Neural progenitor cell (in vitro differentiated cells): ENCODE measurements at regions not wholly inside any gene's neighbourhood (a gene's known extent, or its start where the extent isn't known, plus 50 kb on each side); places are given as distances from the start of the nearest gene placed in this dataset.

ENCODE experiments used
- DNase-seq: peaks from one replicate; pipeline ENCODE4 v3.0.0-alpha.2; 2016; ENCODE audit warnings: low spot score
- H2AFZ ChIP-seq: fragments of 200-600 bp; sonication (generic); replicated peaks from 2 replicates; pipeline ENCODE4 v1.6.1; 2016; ENCODE audit warnings: antibody characterized with exemption
- H3F3A ChIP-seq: fragments of 200-600 bp; sonication (generic); 2 replicates; pipeline ENCODE4 v1.6.1; 2016; ENCODE audit warnings: antibody characterized with exemption, low read depth
- H3K27ac ChIP-seq: fragments of 200-600 bp; sonication (generic); 2 replicates; pipeline ENCODE4 v1.5.1; 2016; ENCODE audit warnings: mild to moderate bottlenecking
- H3K27me3 ChIP-seq: fragments of 200-600 bp; sonication (generic); 2 replicates; pipeline ENCODE4 v1.6.1; 2016; ENCODE audit warnings: mild to moderate bottlenecking, moderate library complexity
- H3K36me3 ChIP-seq: fragments of 200-600 bp; sonication (generic); 2 replicates; pipeline ENCODE4 v1.5.1; 2016
- H3K4me1 ChIP-seq: fragments of 200-600 bp; sonication (generic); 2 replicates; pipeline ENCODE4 v1.6.1; 2016; ENCODE audit warnings: mixed run types
- H3K4me2 ChIP-seq: fragments of 200-600 bp; sonication (generic); 2 replicates; pipeline ENCODE4 v1.6.1; 2016
- H3K4me3 ChIP-seq: fragments of 200-600 bp; sonication (generic); 2 replicates; pipeline ENCODE4 v1.5.1; 2016
- H3K79me2 ChIP-seq: fragments of 200-600 bp; sonication (generic); 2 replicates; pipeline ENCODE4 v1.6.1; 2016; ENCODE audit warnings: low read depth
- H3K9ac ChIP-seq: fragments of 200-600 bp; sonication (generic); 2 replicates; pipeline ENCODE4 v1.6.1; 2016
- H3K9me3 ChIP-seq: fragments of 200-600 bp; sonication (generic); 2 replicates; pipeline ENCODE4 v1.5.1; 2016; ENCODE audit warnings: low read depth
- H4K20me1 ChIP-seq: fragments of 200-600 bp; sonication (generic); 2 replicates; pipeline ENCODE4 v1.6.1; 2016; ENCODE audit warnings: low read depth
- H3K27ac Mint-ChIP-seq: 3 replicates; pipeline ENCODE4 v1.8.0; 2021; ENCODE audit warnings: mixed read lengths
- H3K27me3 Mint-ChIP-seq: 2 replicates; pipeline ENCODE4 v1.8.0; 2022; ENCODE audit warnings: low read depth, mild to moderate bottlenecking, inconsistent platforms, moderate library complexity, mixed read lengths; ENCODE audit not compliant: insufficient read depth
- H3K36me3 Mint-ChIP-seq: 3 replicates; pipeline ENCODE4 v1.8.0; 2021; ENCODE audit warnings: mixed read lengths
- H3K4me1 Mint-ChIP-seq: 3 replicates; pipeline ENCODE4 v1.8.0; 2021; ENCODE audit warnings: mixed read lengths
- H3K4me3 Mint-ChIP-seq: 3 replicates; pipeline ENCODE4 v1.8.0; 2021; ENCODE audit warnings: mild to moderate bottlenecking, moderate library complexity, mixed read lengths
- H3K9me3 Mint-ChIP-seq: 3 replicates; pipeline ENCODE4 v1.8.0; 2020; ENCODE audit warnings: mixed read lengths
- EZH2 ChIP-seq: fragments of 200-600 bp; sonication (generic); IDR thresholded peaks from 2 replicates; pipeline ENCODE4 v1.6.1; 2017; ENCODE audit warnings: antibody characterized with exemption, mild to moderate bottlenecking, moderate library complexity
- EZH2phosphoT487 ChIP-seq: fragments of 200-600 bp; sonication (generic); IDR thresholded peaks from 2 replicates; pipeline ENCODE4 v1.6.1; 2017; ENCODE audit warnings: antibody characterized with exemption
- TF ChIP-seq, protein P1 (sequence below): fragments of 200-600 bp; sonication (generic); IDR thresholded peaks from 2 replicates; pipeline ENCODE4 v1.5.1; 2017; ENCODE audit warnings: antibody characterized with exemption, mild to moderate bottlenecking

DNA sequence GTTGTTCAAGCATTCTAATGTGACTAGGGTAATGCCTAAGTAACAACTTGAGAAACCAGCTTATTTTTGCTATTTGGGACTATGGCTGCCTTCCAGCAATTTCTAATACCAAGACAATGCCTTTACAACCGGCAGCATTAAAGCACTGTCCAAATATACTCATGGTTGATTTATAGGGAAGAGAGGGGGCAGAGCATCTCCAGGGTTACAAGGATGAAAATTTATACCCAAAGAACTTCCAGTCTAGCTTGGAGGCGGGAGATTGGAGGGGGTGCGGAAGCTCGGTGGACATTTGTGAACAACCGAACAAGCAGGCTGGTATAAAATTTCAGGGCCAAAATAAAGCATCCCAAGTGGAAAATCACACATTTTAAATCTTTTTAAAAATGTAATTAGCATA is 79.4 kb upstream of the FOXN2 start:
- no peaks in the 10 kb centered on the region for H3K79me2 ChIP-seq
- peaks cover 4% of the 10 kb centered on the region for H3K4me1 Mint-ChIP-seq
- H3K36me3 ChIP-seq: no peaks in the 10 kb centered on the region
- no peak overlapping the region for H3K4me3 ChIP-seq
- H2AFZ ChIP-seq: peak overlapping the region; percentile 13
- no peak overlapping the region for H3K27ac ChIP-seq
- H3K9ac ChIP-seq: no peak overlapping the region
- no peaks in the 10 kb centered on the region for H3K9me3 Mint-ChIP-seq
- no peaks in the 10 kb centered on the region for H4K20me1 ChIP-seq
- peaks cover 3% of the 10 kb centered on the region for H3K27me3 Mint-ChIP-seq
- no peaks in the 10 kb centered on the region for H3F3A ChIP-seq
- DNase-seq: no peak
- no peaks in the 10 kb centered on the region for H3K9me3 ChIP-seq
- H3K4me3 Mint-ChIP-seq: no peak overlapping the region
- H3K4me1 ChIP-seq: no peaks in the 10 kb centered on the region
- H3K27me3 ChIP-seq: no peaks in the 10 kb centered on the region
- no peak for TF ChIP-seq EZH2
- TF ChIP-seq, protein P1, sequence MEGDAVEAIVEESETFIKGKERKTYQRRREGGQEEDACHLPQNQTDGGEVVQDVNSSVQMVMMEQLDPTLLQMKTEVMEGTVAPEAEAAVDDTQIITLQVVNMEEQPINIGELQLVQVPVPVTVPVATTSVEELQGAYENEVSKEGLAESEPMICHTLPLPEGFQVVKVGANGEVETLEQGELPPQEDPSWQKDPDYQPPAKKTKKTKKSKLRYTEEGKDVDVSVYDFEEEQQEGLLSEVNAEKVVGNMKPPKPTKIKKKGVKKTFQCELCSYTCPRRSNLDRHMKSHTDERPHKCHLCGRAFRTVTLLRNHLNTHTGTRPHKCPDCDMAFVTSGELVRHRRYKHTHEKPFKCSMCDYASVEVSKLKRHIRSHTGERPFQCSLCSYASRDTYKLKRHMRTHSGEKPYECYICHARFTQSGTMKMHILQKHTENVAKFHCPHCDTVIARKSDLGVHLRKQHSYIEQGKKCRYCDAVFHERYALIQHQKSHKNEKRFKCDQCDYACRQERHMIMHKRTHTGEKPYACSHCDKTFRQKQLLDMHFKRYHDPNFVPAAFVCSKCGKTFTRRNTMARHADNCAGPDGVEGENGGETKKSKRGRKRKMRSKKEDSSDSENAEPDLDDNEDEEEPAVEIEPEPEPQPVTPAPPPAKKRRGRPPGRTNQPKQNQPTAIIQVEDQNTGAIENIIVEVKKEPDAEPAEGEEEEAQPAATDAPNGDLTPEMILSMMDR: no peak
- TF ChIP-seq EZH2phosphoT487: no peak
- no peak overlapping the region for H3K27ac Mint-ChIP-seq
- H3K36me3 Mint-ChIP-seq: no peaks in the 10 kb centered on the region
- no peak overlapping the region for H3K4me2 ChIP-seq

DNA sequence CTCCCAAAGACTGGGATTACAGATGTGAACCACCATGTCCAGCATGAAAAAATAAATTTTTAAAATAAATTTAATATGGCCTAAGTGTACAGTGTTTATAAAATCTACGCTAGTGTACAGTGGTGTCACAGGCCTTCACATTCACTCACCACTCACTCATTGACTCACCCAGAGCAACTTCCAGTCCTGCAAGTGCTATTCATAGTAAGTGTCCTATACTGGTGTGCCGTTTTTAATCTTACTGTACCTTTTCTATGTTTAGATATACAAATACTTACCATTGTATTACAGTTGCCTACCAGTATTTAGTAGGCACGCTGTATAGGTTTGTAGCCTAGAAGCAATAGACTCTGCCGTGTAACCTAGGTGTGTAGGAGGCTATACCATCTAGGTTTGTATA is 76.1 kb upstream of the FOXN2 start:
- Histone ChIP-seq H3K36me3 (no peaks in the 10 kb centered on the region), H3K4me2 (no peak overlapping the region), H3F3A (no peaks in the 10 kb centered on the region), H3K4me1 (peaks cover 9% of the 10 kb centered on the region), H3K4me3 (no peak overlapping the region), H3K9me3 (no peaks in the 10 kb centered on the region), H3K27ac (no peak overlapping the region), H2AFZ (no peak overlapping the region), H3K9ac (no peak overlapping the region), H4K20me1 (no peaks in the 10 kb centered on the region), H3K79me2 (no peaks in the 10 kb centered on the region), H3K27me3 (no peaks in the 10 kb centered on the region)
- DNase-seq: no peak
- TF ChIP-seq, protein P1: no peak
- TF ChIP-seq EZH2phosphoT487 (no peak), EZH2 (no peak)
- H3K4me1 Mint-ChIP-seq: peaks cover 10% of the 10 kb centered on the region
- no peak overlapping the region for H3K27ac Mint-ChIP-seq
- peaks cover 3% of the 10 kb centered on the region for H3K9me3 Mint-ChIP-seq
- no peaks in the 10 kb centered on the region for H3K36me3 Mint-ChIP-seq
- peaks cover 3% of the 10 kb centered on the region for H3K27me3 Mint-ChIP-seq
- H3K4me3 Mint-ChIP-seq: no peak overlapping the region

DNA sequence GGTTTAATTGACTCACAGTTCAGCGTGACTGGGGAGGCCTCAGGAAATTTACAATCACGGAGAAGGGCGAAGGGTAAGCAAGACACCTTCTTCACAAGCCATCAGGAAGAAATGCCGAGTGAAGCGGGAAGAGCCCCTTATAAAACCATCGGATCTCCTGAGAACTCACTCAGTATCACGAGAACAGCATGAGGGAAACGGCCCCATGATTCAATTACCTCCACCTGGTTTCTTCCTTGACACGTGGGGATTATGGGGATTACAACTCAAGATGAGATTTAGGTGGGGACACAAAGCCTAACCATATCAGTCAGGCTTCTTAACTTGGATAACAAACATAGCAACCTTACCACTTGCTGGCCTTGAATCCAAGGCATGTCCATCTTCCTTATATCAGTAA is 73.6 kb upstream of the FOXN2 start:
- no peaks in the 10 kb centered on the region for H3K27me3 ChIP-seq
- H3K27ac Mint-ChIP-seq: no peak overlapping the region
- no peaks in the 10 kb centered on the region for H3K9me3 ChIP-seq

More for the DNA sequence above, 73.6 kb upstream of the FOXN2 start:
- Histone ChIP-seq H3K4me2 (no peak overlapping the region), H3F3A (no peaks in the 10 kb centered on the region), H3K79me2 (no peaks in the 10 kb centered on the region), H4K20me1 (no peaks in the 10 kb centered on the region), H3K36me3 (no peaks in the 10 kb centered on the region), H3K9ac (no peak overlapping the region), H3K27ac (no peak overlapping the region), H2AFZ (peak overlapping the region; percentile 49), H3K4me3 (no peak overlapping the region), H3K4me1 (peaks cover 9% of the 10 kb centered on the region)
- TF ChIP-seq EZH2phosphoT487 (no peak), EZH2 (no peak)
- TF ChIP-seq, protein P1: no peak
- Mint-ChIP-seq H3K4me1 (peaks cover 6% of the 10 kb centered on the region), H3K27me3 (peaks cover 3% of the 10 kb centered on the region), H3K4me3 (no peak overlapping the region), H3K9me3 (peaks cover 3% of the 10 kb centered on the region), H3K36me3 (no peaks in the 10 kb centered on the region)
- DNase-seq: peak; percentile 11
